Esophagus squamous epithelium (tissue), 5 donors: ENCODE measurements at regions not wholly inside any gene's neighbourhood (a gene's known extent, or its start where the extent isn't known, plus 50 kb on each side); places are given as distances from the start of the nearest gene placed in this dataset.

ENCODE experiments used
- DNase-seq: peaks from one replicate; lab custom pipeline; 2025; lab: John Stamatoyannopoulos, UW
- H3K27ac ChIP-seq, 4 donors: fragments of 200-600 bp; sonication (generic); one replicate each; pipeline ENCODE4 v1.5.1; 2016 to 2019; ENCODE audit warnings: mild to moderate bottlenecking in 1 of 4
- H3K27me3 ChIP-seq, 4 donors: fragments of 200-600 bp; sonication (generic); 1 replicate in 3 of 4; 2 replicates in 1 of 4; pipeline versions ENCODE4 v1.5.1 to v1.6.0; 2017 to 2021; ENCODE audit warnings: antibody characterized with exemption in 1 of 4
- H3K36me3 ChIP-seq, 3 donors: fragments of 200-600 bp; sonication (generic); one replicate each; pipeline ENCODE4 v1.5.1; 2016 to 2019
- H3K4me1 ChIP-seq, 3 donors: fragments of 200-600 bp; sonication (generic); one replicate each; pipeline ENCODE4 v1.5.1; 2017 to 2019
- H3K4me3 ChIP-seq, 4 donors: fragments of 200-600 bp; sonication (generic); 1 replicate in 3 of 4; 2 replicates in 1 of 4; pipeline ENCODE4 v1.5.1; 2016 to 2019; ENCODE audit warnings: mild to moderate bottlenecking in 2 of 4, moderate library complexity in 1 of 4
- H3K9me3 ChIP-seq, 3 donors: fragments of 200-600 bp; sonication (generic); one replicate each; pipeline ENCODE4 v1.5.1; 2016 to 2019
- CTCF ChIP-seq, 6 experiments: fragments of 450-650 bp in 4 of 6; fragments of 200-600 bp in 2 of 6; sonication (generic) in 2 of 6; IDR thresholded peaks; one replicate each; pipeline ENCODE4 v1.5.1; 2016 to 2019; ENCODE audit warnings: antibody characterized with exemption in 6 of 6, mild to moderate bottlenecking in 4 of 6, moderate library complexity in 4 of 6
- POLR2A ChIP-seq, 4 donors: fragments of 450-650 bp; IDR thresholded peaks; one replicate each; pipeline ENCODE4 v1.6.1; 2017; ENCODE audit warnings: antibody characterized with exemption in 4 of 4, mild to moderate bottlenecking in 4 of 4, moderate library complexity in 3 of 4
- WGBS, 2 donors: methylation state at CpG; one replicate each; pipeline ENCODE4 v1.1.5; 2018; 5-methylcytosine and 5-hydroxymethylcytosine counted together
- intact Hi-C: fragments of 100-400 bp; cut with DNase I; formaldehyde crosslinking; loops from one replicate; pipeline ENCODE4 v1.15.0; 2022
- donor health status: DM: yes; HTN: yes; CAD: no.

- Histone ChIP-seq H3K4me3 (no peak overlapping the region), H3K27ac (no peak overlapping the region), H3K4me1 (no peaks in the 10 kb centered on the region), H3K36me3 (no peaks in the 10 kb centered on the region), H3K9me3 (no peaks in the 10 kb centered on the region), H3K27me3 (no peaks in the 10 kb centered on the region)
- intact Hi-C loops = no loop called here
- DNase-seq = no peak
- TF ChIP-seq CTCF (IDR thresholded peaks at IDR 0.05) (no peak), POLR2A (IDR thresholded peaks at IDR 0.05) (no peak)
Measured at GRCh38 chr13:86684402-86684801, 885.2 kb upstream of the SLITRK6 start.

- no peak for TF ChIP-seq CTCF (IDR thresholded peaks at IDR 0.05)
- DNase-seq = no peak
- H3K27ac ChIP-seq = no peak overlapping the region
- WGBS, 2 donors = 44 to 50% methylated on average over 2 of the region's 2 CpGs
- H3K9me3 ChIP-seq = peaks cover 0 to 1% (median 0%) of the 10 kb centered on the region in 3 donors
- no peaks in the 10 kb centered on the region for H3K4me1 ChIP-seq
- no peaks in the 10 kb centered on the region for H3K27me3 ChIP-seq
- no peaks in the 10 kb centered on the region for H3K36me3 ChIP-seq
- intact Hi-C loops = no loop called here
- no peak overlapping the region for H3K4me3 ChIP-seq
Measured at GRCh38 chr13:86689911-86690310, 890.7 kb upstream of the SLITRK6 start.

- no peak for DNase-seq
- Histone ChIP-seq H3K4me3 (no peak overlapping the region), H3K27me3 (no peaks in the 10 kb centered on the region), H3K9me3 (peaks cover 0 to 4% (median 0%) of the 10 kb centered on the region in 3 donors), H3K27ac (no peak overlapping the region), H3K4me1 (no peaks in the 10 kb centered on the region), H3K36me3 (no peaks in the 10 kb centered on the region)
- 55 to 59% methylated on average over 2 of the region's 2 CpGs for WGBS, 2 donors
- TF ChIP-seq CTCF (IDR thresholded peaks at IDR 0.05) (no peak), POLR2A (IDR thresholded peaks at IDR 0.05) (no peak)
- intact Hi-C loops = no loop called here
Measured at GRCh38 chr13:86692291-86692690, 893.1 kb upstream of the SLITRK6 start.

GRCh38 chr13:86710013-86710412, 910.8 kb upstream of the SLITRK6 start:
- Histone ChIP-seq H3K27me3 (no peaks in the 10 kb centered on the region), H3K36me3 (no peaks in the 10 kb centered on the region), H3K27ac (no peak overlapping the region), H3K4me3 (no peak overlapping the region), H3K9me3 (peaks cover 0 to 9% (median 0%) of the 10 kb centered on the region in 3 donors), H3K4me1 (no peaks in the 10 kb centered on the region)
- DNase-seq = no peak
- TF ChIP-seq POLR2A (IDR thresholded peaks at IDR 0.05) = no peak
- TF ChIP-seq CTCF (IDR thresholded peaks at IDR 0.05) = no peak
- intact Hi-C loops = no loop called here

- Histone ChIP-seq H3K36me3 (no peaks in the 10 kb centered on the region), H3K4me1 (no peaks in the 10 kb centered on the region), H3K4me3 (no peak overlapping the region), H3K27me3 (no peaks in the 10 kb centered on the region), H3K9me3 (peaks cover 0 to 9% (median 0%) of the 10 kb centered on the region in 3 donors), H3K27ac (no peak overlapping the region)
- no peak for DNase-seq
- TF ChIP-seq POLR2A (IDR thresholded peaks at IDR 0.05) (no peak), CTCF (IDR thresholded peaks at IDR 0.05) (no peak)
- intact Hi-C loops = no loop called here
- WGBS, 2 donors = 54 to 58% methylated on average over 5 of the region's 5 CpGs
Measured at GRCh38 chr13:86710896-86711295, 911.7 kb upstream of the SLITRK6 start.
